ENCODE measurements at regions not wholly inside any gene's neighbourhood (a gene's known extent, or its start where the extent isn't known, plus 50 kb on each side); places are given as distances from the start of the nearest gene placed in this dataset.

- no peak for DNase-seq
These were observed 793.5 kb upstream of the NOVA1 start for GRCh38 chr14:27391331-27391730.

GRCh38 chr14:27392153-27392552, 794.3 kb upstream of the NOVA1 start:
- no peak for DNase-seq

- DNase-seq, result no peak
These were observed 812.1 kb upstream of the NOVA1 start for GRCh38 chr14:27409944-27410343.

- no peak for DNase-seq
These were observed 813.1 kb upstream of the NOVA1 start for GRCh38 chr14:27410981-27411380.

- DNase-seq, result no peak
These were observed 830.0 kb upstream of the NOVA1 start for GRCh38 chr14:27427796-27428195.

- DNase-seq, result no peak
These were observed 838.3 kb upstream of the NOVA1 start for GRCh38 chr14:27435923-27436670.

GRCh38 chr14:27484633-27485032, 886.8 kb upstream of the NOVA1 start:
- DNase-seq, result no peak

GRCh38 chr14:27485193-27485592, 887.4 kb upstream of the NOVA1 start:
- no peak for DNase-seq

- no peak for DNase-seq
These were observed 908.4 kb upstream of the NOVA1 start for GRCh38 chr14:27506272-27506671.

- DNase-seq, result peak; percentile 90
These were observed 930.5 kb upstream of the NOVA1 start for GRCh38 chr14:27528328-27528727.

GRCh38 chr14:27536748-27537147, 938.9 kb upstream of the NOVA1 start:
- no peak for DNase-seq

- no peak for DNase-seq
These were observed 948.3 kb upstream of the NOVA1 start for GRCh38 chr14:27546111-27546510.

GRCh38 chr14:27553790-27554189, 956.0 kb upstream of the NOVA1 start:
- no peak for DNase-seq

GRCh38 chr14:27557445-27557844, 959.6 kb upstream of the NOVA1 start:
- no peak for DNase-seq

GRCh38 chr14:27559848-27560247, 962.0 kb upstream of the NOVA1 start:
- DNase-seq, result no peak

- DNase-seq, result no peak
These were observed 969.1 kb upstream of the NOVA1 start for GRCh38 chr14:27566843-27567382.

- no peak for DNase-seq
These were observed 975.2 kb upstream of the NOVA1 start for GRCh38 chr14:27573018-27573417.

GRCh38 chr14:27587103-27587502, 989.3 kb upstream of the NOVA1 start:
- DNase-seq, result no peak

GRCh38 chr14:27605282-27605681, 1007.4 kb upstream of the NOVA1 start:
- no peak for DNase-seq

- peak; percentile 10 for DNase-seq
These were observed 1010.5 kb upstream of the NOVA1 start for GRCh38 chr14:27608377-27608776.

GRCh38 chr14:27612121-27612520, 1014.3 kb upstream of the NOVA1 start:
- no peak for DNase-seq

GRCh38 chr14:27613102-27613501, 1015.3 kb upstream of the NOVA1 start:
- DNase-seq, result no peak

GRCh38 chr14:27623782-27624181, 1025.9 kb upstream of the NOVA1 start:
- DNase-seq, result no peak

GRCh38 chr14:27634056-27634970, 1036.5 kb upstream of the NOVA1 start:
- no peak for DNase-seq
